UCSD-AML1 (cell line): ENCODE measurements at regions not wholly inside any gene's neighbourhood (a gene's known extent, or its start where the extent isn't known, plus 50 kb on each side); places are given as distances from the start of the nearest gene placed in this dataset.
"Not testable (repeated sequence)": the region's sequence is repeated elsewhere in the genome, so short reads cannot be mapped to it uniquely, and the experiment has no call there.

Source experiments
- DNase-seq: peaks from one replicate; lab custom pipeline; 2025; ENCODE audit not compliant: unreplicated experiment; lab: John Stamatoyannopoulos, UW

DNA sequence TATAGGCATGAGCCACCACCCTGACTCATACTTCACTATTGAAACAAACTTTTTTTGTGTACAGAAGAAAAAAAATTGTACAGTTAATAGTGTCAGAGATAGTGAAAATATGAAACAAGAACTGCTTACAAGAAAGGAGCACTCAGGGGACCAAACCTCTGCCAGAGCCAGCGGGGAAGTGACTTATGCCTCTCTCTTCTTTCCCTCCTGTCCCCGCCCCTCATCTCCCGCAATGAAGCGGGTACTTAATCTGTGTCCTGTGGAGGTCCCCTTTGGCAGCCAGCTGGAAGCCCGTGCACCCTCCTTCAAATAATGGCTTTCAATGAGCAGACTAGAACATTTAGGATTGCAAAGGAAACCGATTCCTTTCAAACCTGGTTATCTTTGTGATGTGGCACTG lies 51.5 kb downstream of the PPIAL4A start:
- not testable (repeated sequence) for DNase-seq

DNA sequence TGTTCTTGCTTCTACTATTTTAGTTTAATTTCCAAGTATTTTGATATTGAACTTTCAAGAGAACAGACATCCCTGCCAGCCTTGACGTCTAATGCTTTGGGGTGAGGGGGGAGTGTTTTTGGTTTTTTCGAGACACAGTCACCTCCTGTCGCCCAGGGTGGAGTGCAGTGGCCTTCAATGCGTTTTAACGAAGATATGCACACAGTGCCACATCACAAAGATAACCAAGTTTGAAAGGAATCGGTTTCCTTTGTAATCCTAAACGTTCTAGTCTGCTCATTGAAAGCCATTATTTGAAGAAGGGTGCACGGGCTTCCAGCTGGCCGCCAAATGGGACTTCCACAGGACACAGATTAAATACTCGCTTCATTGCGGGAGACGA lies 52.3 kb downstream of the PPIAL4A start:
- not testable (repeated sequence) for DNase-seq

DNA sequence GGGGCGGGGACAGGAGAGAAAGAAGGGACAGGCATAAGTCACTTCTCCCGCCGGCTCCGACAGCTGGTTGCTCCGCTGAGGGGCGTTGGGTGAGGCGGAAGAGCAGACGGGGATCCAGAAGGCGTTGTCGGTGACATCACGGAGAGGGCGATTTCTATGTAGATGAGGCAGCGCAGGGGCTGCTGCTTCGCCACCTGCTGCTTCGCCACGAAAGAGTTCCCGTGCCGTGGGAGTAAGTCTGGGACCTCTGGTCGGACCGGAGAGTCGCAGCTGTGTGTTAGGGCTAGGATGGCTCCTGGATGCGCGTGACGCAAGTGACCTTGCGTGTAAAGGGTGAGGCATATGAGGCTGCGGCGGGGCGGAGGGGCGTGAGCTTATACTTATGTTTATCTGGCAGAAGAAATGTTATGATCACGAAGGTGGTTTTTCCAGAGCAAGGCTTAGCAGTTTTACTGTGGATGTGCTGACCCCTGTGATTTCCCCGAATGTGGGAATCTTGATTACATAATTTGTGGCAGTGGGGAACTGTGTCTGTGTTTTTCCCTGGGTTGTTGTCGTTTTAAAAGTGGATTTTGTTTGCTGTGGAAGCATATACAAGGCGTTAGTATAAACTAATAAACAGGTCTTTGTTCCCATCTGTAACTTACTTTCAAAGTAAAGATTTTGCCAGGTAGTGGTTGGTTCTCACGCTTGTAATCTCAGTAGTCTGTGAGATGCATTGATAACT lies 52.8 kb downstream of the PPIAL4A start:
- DNase-seq: not testable (repeated sequence)

DNA sequence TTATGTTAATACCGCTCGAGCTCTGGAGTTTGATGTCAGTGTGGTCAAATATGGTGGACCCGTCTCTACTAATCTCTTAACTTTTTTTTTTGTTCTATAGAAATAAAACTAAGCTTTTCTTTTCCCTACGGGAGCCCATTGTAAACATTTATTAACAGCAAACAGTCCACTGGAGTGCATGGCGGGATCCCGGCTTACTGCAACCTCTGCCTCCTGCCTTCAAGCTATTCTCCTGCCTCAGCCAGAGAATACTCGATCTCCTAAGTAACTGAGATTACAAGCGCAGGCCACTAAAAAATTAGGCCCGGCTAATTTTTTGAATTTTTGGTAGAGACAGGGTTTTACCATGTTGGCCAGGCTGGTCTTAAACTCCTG lies 53.4 kb downstream of the PPIAL4A start:
- not testable (repeated sequence) for DNase-seq

DNA sequence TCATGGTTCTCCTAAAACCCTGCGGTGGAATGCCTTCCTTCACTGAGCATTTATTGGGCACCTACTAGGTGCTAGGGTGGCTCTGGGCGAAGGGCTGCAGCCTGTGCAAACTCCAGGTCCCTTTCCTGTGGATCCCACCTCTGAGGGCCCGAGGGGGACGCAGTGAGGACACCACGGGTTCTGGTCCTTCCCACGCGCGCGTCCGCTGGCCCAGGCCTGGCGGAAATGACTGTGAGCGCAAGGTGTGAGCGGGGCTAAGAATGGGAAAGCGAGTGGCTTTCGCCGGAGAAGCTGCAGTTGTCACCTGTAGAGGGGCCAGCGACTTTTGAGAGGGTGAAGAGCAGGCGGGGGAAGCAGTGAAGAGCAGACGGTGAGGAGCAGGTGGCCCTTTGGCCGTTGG lies 55.1 kb downstream of the PPIAL4A start:
- not testable (repeated sequence) for DNase-seq

DNA sequence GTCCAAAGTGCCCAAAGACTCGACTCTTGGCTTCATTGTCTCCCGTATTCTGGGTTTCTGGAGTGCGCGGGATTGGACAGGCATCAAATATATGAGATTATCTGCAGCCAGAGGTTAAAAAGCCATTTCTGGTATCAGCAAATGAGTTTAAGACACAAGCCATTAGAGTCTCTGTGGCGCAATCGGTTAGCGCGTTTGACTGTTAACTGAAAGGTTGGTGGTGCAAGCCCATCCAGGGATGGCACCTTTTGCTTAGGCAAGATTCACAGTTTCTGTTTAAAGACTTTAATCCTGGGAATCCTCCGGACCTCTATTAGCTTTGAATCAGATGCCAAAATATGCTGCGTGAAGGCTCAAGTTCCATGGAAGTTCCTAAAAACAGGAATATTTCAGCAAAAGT lies 55.6 kb downstream of the PPIAL4A start:
- DNase-seq: not testable (repeated sequence)

DNA sequence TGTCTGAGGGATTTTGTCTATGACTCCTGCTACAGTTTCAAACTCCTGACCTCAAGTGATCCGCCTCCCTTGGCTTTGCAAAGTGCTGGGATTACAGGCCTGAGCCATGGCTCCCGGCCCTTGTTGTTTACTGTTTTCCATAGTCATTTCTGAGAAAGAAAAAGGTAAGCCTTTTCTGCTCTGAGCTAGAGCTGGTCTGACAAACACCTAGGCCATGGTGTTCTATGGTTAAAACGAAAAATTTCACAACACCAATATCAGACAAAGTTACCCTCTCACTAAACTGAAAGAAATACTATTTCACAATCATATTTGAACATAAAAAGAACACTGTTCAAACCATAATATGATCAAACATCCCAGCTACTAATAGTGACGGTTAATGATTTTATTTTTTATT lies 57.5 kb downstream of the PPIAL4A start:
- DNase-seq: not testable (repeated sequence)

DNA sequence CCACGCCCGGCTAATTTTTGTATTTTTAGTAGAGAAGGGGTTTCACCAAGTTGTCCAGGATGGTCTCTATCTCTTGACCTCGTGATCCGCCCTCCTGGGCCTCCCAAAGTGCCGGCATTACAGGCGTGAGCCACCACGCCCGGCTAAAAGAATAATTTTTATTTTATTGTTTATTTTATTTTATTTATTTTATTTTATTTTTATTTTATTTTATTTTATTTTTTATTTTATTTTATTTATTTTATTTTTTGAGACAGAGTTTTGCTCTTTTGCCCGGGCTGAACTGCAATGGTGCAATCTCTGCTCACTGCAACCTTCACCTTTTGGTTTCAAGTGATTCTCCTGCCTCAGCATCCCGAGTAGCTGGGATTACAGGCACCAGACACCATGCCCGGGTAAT lies 60.2 kb downstream of the PPIAL4A start:
- DNase-seq: not testable (repeated sequence)

DNA sequence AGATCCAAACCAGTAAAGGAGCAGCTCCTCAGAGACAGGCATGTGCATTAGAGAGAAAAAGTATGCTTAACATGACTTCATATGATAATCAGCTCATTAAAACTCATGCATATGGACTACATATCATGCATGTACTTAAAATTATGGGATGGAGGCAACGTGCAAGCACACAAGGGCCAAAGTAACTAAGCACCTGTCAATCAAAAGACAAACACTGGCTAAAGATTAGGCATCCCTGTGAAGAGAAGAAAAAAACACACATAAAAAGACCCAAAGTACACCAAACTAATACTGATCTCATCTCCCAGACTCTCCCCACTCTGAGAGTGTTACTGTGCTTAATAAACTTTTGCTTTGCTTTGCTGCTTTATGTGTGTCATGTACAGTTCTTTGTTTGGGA lies 61.1 kb downstream of the PPIAL4A start:
- not testable (repeated sequence) for DNase-seq

DNA sequence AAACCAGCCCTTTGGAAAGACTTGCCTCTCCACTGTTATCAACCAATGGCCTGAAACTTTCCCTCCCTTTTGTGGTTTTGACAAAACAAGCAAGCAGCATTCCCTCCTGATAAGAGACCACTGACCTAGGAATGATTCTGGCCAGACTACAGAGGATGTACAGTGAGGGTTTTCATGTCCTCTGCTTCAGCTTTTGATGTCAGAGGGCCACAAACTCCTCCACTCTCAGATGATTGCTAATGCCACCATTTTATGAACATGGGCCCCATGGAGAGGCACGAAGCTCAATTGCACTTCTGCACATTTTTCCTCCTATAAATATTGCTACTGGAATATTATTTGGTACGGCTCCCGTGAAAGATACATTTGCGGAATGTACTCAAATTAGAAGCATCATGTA lies 61.5 kb downstream of the PPIAL4A start:
- DNase-seq: not testable (repeated sequence)

DNA sequence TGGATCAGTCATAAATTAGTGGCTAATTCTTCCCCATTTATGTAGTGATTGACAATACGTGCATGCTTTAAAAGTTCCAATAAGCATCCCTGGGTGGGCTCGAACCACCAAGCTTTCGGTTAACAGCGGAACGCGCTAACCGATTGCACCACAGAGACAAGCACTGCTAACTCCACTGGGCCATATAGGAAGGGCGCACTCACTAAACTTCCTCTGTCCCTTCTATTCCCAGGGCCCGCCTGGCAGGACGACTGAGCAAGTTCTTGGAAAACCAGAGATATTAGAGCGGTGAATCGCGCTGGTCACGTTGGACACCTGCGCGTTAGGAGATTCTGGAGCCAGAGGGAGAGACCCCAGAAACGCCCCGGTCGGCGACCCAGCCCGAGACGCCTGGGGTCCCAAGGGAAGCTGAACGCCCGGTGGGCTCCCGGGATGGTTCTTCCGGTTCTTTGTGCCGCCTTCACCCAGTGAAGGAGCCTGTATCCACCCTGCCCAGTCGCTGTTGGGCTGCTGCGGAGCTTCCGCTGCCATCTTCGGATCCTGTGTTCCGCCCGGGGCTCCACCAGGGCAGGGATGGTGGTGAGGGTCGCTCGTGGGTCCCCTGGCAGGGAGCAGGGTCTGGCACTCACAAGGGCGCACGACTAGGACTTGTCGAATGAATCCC lies 62.8 kb downstream of the PPIAL4A start:
- DNase-seq: not testable (repeated sequence)

DNA sequence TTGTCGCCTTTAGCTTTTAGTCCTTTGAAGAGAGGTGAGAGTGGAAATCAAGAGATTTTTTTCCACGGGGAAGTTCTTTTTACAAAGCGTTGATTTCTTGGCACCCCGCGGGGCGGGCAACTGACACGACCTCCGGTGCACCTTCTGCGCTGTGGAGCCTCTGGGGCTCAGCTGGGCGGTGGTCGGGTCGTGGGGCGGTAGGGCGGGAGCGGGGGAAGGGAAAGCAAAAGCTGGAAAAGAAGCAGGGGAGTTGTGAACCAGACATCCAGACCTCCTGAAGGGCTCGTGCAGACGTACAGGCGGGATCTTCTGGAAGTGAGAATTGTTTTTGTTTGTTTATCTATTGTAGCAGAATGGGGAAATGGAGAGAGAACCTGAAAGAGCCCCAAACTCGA lies 63.3 kb downstream of the PPIAL4A start:
- not testable (repeated sequence) for DNase-seq

DNA sequence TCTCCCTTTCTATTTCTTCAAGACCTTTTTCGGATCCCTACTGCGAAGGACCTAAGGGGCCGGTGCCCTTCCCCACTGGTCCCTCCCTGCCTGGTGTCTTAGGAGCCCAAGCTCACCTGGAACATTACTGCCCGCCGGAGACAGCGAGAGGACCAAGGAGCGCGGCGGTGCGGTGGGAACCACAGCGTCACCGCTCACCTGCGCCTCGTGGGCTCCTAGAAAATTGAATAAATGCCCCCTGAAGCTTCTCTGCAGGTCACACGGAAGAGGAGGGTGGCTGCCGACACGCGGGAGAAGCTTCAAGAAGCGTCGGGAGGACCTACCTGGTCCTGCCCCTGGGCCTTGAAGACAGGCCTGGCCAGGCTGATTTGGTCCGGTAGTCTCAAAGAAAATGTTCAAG lies 65.2 kb downstream of the PPIAL4A start:
- no peak for DNase-seq

DNA sequence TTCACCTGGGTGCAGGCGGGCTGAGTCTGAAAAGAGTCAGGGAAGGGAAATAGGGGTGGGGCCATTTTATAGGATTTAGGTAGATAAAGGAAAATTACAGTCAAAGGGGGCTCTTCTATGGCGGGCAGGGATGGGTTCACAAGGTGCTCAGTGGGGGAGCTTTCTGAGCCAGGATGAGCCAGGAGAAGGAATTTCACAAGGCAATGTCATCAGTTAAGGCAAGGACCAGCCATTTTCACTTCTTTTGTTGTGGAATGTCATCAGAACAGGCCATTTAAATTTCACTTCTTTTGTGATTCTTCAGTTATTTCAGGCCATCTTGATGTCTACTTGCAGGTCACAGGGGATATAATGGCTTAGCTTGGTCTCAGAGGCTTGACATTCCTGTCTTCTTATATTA lies 66.4 kb downstream of the PPIAL4A start:
- DNase-seq: not testable (repeated sequence)

DNA sequence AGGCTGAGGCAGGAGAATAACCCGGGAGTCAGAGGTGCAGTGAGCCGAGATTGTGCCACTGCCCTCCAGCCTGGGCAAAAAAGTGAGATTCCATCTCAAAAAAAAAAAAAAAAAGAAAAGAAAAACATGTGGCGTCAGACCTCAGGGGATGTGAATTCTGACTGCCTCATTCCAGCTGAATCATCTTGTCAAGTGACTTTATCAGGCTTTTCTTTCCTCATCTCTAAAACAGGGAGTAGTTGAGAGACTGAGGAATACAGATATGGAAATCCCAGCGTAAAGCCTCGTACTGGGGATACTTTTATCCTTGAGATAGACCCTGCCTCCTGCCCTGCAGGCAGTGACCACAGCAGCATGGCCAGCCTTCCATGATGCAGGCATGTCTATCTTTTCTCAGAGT lies 76.4 kb downstream of the PPIAL4A start:
- DNase-seq: not testable (repeated sequence)

DNA sequence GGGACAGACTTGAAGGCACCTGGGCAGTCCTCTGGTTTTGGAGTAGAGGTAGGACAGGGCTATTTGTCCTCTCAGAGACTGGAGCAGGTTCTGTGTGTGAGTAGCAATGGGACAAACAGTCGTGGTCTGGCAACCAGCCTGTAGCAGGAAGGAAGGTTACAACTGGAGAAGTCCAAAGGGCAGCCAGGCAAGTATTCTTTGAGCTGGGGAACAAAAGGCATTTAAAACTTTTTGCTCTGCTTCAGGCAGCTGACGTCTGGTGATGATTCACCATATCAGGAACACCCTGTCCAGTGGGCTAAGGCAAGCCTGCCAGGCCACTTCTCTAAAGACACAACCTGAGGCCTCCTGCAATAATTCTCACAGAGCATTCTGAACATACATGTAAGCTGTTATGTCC lies 83.3 kb downstream of the PPIAL4A start:
- DNase-seq: not testable (repeated sequence)

DNA sequence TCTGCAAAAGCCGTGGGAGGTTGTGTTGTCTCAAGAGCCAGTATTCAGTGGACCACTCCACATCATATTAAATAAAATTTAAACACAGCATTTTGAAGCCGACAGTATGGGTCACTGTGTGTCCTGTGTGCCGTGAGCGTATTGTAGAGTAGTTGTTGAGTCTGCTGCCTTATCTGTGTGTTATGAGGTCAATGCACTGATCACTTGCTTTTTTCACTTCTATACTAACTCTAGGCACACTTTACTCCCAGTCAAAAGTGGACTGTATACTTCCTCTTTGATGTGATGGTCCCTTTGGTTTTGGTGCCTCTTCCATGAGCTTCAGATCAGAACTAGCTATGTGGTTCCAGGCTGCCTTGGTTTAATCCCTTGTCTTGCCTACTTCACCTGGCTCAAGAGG lies 84.3 kb downstream of the PPIAL4A start:
- not testable (repeated sequence) for DNase-seq

DNA sequence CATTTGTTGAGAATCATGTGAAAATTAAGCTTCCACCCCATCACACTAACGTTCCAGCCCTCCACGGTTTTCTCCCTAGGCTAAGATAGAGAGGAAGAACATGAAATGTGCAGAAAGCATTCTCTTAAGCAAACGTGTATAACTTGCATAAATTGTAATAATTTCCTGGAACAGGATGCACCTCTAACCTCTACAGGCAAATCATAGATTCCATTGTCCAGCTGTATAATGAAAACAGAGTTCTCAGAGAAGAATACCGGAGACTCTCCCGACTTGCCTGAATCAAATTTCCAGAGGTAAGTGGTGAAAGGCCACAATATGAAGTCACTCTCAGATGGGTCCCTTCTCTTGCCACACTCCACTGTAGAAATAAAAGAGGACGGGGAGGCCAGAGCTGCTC lies 87.7 kb downstream of the PPIAL4A start:
- not testable (repeated sequence) for DNase-seq

DNA sequence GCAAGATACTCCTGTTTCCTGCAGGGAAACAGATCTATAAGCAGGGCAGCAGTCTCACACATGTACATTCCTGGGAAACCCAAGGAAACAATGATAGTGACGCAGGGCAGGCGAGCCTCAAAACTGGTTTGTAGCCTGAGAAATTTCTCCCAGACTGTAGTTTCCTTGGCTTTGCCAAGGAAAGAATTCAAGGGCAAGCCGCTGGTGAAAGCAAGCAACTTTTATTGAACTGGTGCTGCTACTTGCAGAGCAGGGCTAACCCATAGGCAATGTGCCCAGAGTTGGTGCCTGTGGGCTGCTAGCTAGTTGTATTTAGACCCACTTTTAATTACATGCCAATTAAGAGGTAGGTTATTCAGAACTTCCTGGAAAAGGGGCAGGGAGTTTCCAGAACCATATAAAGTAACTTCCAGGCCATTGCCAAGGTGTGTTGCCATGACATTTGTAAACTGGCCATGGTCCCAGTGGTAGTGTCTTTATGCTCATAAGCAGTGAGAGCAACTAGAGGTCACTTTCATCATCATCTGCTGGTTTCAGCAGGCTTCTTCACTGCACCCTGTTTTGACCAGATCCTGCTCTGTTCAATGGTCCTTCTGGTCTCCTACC lies 92.0 kb downstream of the PPIAL4A start:
- not testable (repeated sequence) for DNase-seq

DNA sequence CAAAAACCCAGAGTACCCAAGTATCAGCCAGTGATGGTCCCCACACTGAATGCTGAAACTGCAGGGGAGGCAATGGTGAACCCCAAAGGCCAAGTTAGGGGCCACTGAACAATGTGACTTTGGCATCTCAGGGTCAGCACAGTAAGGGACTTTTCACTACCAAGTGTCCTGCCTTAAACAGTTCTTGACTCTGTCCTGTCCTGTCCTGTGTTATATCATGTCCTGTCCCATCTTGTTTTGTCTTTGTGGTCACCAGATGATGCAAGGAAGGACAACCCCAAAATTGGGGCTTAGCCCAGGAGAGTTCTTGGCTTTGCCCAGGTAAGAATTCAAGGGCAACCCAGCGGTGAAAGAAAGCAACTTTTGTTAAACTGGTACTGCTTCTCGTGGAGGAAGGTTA lies 105.0 kb downstream of the PPIAL4A start:
- DNase-seq: not testable (repeated sequence)

DNA sequence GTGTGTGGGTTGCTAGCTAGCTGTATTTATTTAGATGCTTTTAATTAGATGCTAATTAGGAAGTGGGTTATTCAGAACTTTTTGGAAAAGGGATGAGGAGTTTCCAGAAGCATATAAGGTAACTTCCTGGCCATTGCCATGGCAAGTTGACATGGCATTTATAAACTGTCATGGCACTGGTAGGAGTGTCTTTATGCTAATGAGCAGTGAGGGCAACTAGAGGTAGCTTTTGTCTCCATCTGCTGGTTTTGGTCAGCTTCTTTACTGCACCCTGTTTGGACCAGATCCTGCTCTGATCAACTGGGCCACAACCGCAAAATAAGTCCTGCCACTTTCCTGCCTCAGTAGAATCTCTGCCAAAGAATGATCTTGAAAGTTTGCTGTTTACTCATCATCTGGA lies 105.5 kb downstream of the PPIAL4A start:
- DNase-seq: not testable (repeated sequence)

DNA sequence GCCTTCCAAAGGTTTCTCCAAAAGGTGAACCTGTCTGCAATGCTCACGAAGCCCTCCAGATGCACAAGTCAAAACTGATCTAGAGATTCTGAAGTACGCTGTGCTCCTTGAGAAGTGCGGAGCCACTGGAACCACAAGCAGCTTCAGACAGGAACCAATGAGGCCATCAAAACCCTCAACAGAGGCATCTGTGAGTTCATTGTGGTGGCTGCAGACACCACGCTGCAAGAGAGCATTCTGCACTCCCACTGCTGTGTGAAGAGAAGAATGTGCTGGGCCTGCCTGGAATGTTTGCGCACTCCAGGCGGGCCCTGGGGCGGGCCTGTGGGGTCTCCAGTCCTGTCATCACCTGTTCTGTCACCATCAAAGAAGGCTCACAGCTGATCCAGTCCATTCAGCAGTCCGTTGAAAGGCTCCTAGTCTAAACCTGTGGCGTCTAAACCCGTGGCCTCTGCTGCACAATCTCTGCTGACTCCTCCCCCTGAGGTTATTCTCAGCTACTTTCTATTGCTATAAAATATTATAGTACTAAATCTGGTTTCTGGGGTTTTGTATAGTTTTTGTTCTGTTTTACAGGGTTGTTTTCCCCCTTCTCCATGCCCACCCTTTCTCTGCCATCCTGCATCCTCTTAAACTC lies 111.6 kb downstream of the PPIAL4A start:
- not testable (repeated sequence) for DNase-seq
